Fibroblast of skin of scalp (primary cell): ENCODE measurements at regions not wholly inside any gene's neighbourhood (a gene's known extent, or its start where the extent isn't known, plus 50 kb on each side); places are given as distances from the start of the nearest gene placed in this dataset.

Experiments used
- DNase-seq: peaks from one replicate; pipeline ENCODE4 v3.0.0-alpha.2; 2013

- no peak for DNase-seq
Measured at GRCh38 chr13:105343134-105343806, 1192.2 kb downstream of the EFNB2 start.

GRCh38 chr13:105342281-105342820, 1193.1 kb downstream of the EFNB2 start:
- DNase-seq, result peak; percentile 74

- DNase-seq, result no peak
Measured at GRCh38 chr13:105341758-105342157, 1193.7 kb downstream of the EFNB2 start.

- DNase-seq, result no peak
Measured at GRCh38 chr13:105341256-105341655, 1194.2 kb downstream of the EFNB2 start.

- no peak for DNase-seq
Measured at GRCh38 chr13:105340061-105340606, 1195.3 kb downstream of the EFNB2 start.

GRCh38 chr13:105338773-105339172, 1196.7 kb downstream of the EFNB2 start:
- DNase-seq, result no peak

GRCh38 chr13:105338006-105338405, 1197.5 kb downstream of the EFNB2 start:
- no peak for DNase-seq

- DNase-seq, result peak; percentile 84
Measured at GRCh38 chr13:105336706-105337576, 1198.5 kb downstream of the EFNB2 start.

- peak; percentile 86 for DNase-seq
Measured at GRCh38 chr13:105334211-105334610, 1201.3 kb downstream of the EFNB2 start.

- DNase-seq, result peak; percentile 82
Measured at GRCh38 chr13:105333416-105333815, 1202.0 kb downstream of the EFNB2 start.

- DNase-seq, result no peak
Measured at GRCh38 chr13:105329359-105329758, 1206.1 kb downstream of the EFNB2 start.

- no peak for DNase-seq
Measured at GRCh38 chr13:105328212-105328611, 1207.2 kb downstream of the EFNB2 start.

- DNase-seq, result no peak
Measured at GRCh38 chr13:105327581-105328126, 1207.8 kb downstream of the EFNB2 start.

- no peak for DNase-seq
Measured at GRCh38 chr13:105319875-105320274, 1215.6 kb downstream of the EFNB2 start.

- DNase-seq, result no peak
Measured at GRCh38 chr13:105316731-105317130, 1218.7 kb downstream of the EFNB2 start.

- no peak for DNase-seq
Measured at GRCh38 chr13:105312906-105313305, 1222.6 kb downstream of the EFNB2 start.

GRCh38 chr13:105311094-105311493, 1224.4 kb downstream of the EFNB2 start:
- no peak for DNase-seq

- no peak for DNase-seq
Measured at GRCh38 chr13:105307776-105308175, 1227.7 kb downstream of the EFNB2 start.

GRCh38 chr13:105297839-105298238, 1237.6 kb downstream of the EFNB2 start:
- DNase-seq, result no peak

GRCh38 chr13:105291987-105292386, 1243.5 kb downstream of the EFNB2 start:
- no peak for DNase-seq

- no peak for DNase-seq
Measured at GRCh38 chr13:105290596-105290995, 1244.9 kb downstream of the EFNB2 start.

- no peak for DNase-seq
Measured at GRCh38 chr13:105285526-105285925, 1249.9 kb downstream of the EFNB2 start.
